ENCODE measurements at regions not wholly inside any gene's neighbourhood (a gene's known extent, or its start where the extent isn't known, plus 50 kb on each side); places are given as distances from the start of the nearest gene placed in this dataset.

GRCh38 chr18:2180586-2180985 lies 390.7 kb downstream of the METTL4 start:
- Histone ChIP-seq H3K27me3 (ENCODE audit: control insufficient read depth in 3 of 3, insufficient read depth in 3 of 3, low read depth in 1 of 3, low read length in 3 of 3) (no peaks in the 10 kb centered on the region), H3K18ac (ENCODE audit: low read length) (no peak overlapping the region), H3K9me3 (replicated peaks in 1 of 2; ENCODE audit: control insufficient read depth in 2 of 2, insufficient read depth in 1 of 2, low read depth in 1 of 2, low read length in 2 of 2) (peaks cover 0 to 2% of the 10 kb centered on the region in 2 donors), H3K9ac (ENCODE audit: low read depth, low read length, poor library complexity) (no peak overlapping the region), H3K14ac (ENCODE audit: low read length) (no peak overlapping the region), H3K4me1 (ENCODE audit: control insufficient read depth in 2 of 2, insufficient read depth in 1 of 2, low read depth in 1 of 2, low read length in 2 of 2) (peaks cover 0 to 3% of the 10 kb centered on the region in 2 donors), H3K4ac (ENCODE audit: low read length) (no peak overlapping the region), H3K4me3 (ENCODE audit: low read length in 2 of 2) (no peak overlapping the region), H2AFZ (ENCODE audit: low read length) (no peak overlapping the region), H3K27ac (replicated peaks; ENCODE audit: low read length) (no peak overlapping the region), H3K23ac (ENCODE audit: low read depth, low read length, poor library complexity) (no peak overlapping the region), H2BK5ac (ENCODE audit: low read length) (no peak overlapping the region), H4K91ac (ENCODE audit: low read depth, low read length, poor library complexity) (no peak overlapping the region), H2AK5ac (ENCODE audit: low read depth, low read length) (no peak overlapping the region), H2BK12ac (ENCODE audit: low read length) (no peak overlapping the region), H4K8ac (ENCODE audit: low read depth, low read length) (no peak overlapping the region), H3K4me2 (ENCODE audit: insufficient read depth, low read length, poor library complexity, severe bottlenecking) (no peak overlapping the region), H3K79me1 (ENCODE audit: low read depth, low read length) (no peaks in the 10 kb centered on the region), H2BK120ac (ENCODE audit: low read depth, low read length) (no peak overlapping the region), H2BK15ac (ENCODE audit: low read length) (no peak overlapping the region), H3K36me3 (replicated peaks in 1 of 2; ENCODE audit: control insufficient read depth in 2 of 2, insufficient read depth in 2 of 2, low read length in 2 of 2) (no peaks in the 10 kb centered on the region)
- WGBS, 2 donors (ENCODE audit: extremely low coverage in 2 of 2, insufficient read length in 2 of 2, insufficient replicate concordance in 1 of 2) = no CpG with 5 or more reads among the region's 1 CpG
- no peak for DNase-seq (ENCODE audit: low spot score)

GRCh38 chr18:2183432-2183831 lies 387.9 kb downstream of the METTL4 start:
- no CpG with 5 or more reads among the region's 5 CpGs for WGBS, 2 donors (ENCODE audit: extremely low coverage in 2 of 2, insufficient read length in 2 of 2, insufficient replicate concordance in 1 of 2)
- no peak overlapping the region for H2BK15ac ChIP-seq (ENCODE audit: low read length)
- no peak overlapping the region for H3K27ac ChIP-seq (replicated peaks; ENCODE audit: low read length)
- no peak overlapping the region for H4K91ac ChIP-seq (ENCODE audit: low read depth, low read length, poor library complexity)
- H3K23ac ChIP-seq (ENCODE audit: low read depth, low read length, poor library complexity) = no peak overlapping the region
- no peak overlapping the region for H3K4ac ChIP-seq (ENCODE audit: low read length)
- no peak overlapping the region for H2BK12ac ChIP-seq (ENCODE audit: low read length)
- H2BK120ac ChIP-seq (ENCODE audit: low read depth, low read length) = no peak overlapping the region
- no peak overlapping the region for H2AFZ ChIP-seq (ENCODE audit: low read length)
- H3K9ac ChIP-seq (ENCODE audit: low read depth, low read length, poor library complexity) = no peak overlapping the region
- H3K4me1 ChIP-seq (ENCODE audit: control insufficient read depth in 2 of 2, insufficient read depth in 1 of 2, low read depth in 1 of 2, low read length in 2 of 2) = no peaks in the 10 kb centered on the region
- no peak overlapping the region for H3K14ac ChIP-seq (ENCODE audit: low read length)
- no peak overlapping the region for H2AK5ac ChIP-seq (ENCODE audit: low read depth, low read length)
- H3K27me3 ChIP-seq (ENCODE audit: control insufficient read depth in 3 of 3, insufficient read depth in 3 of 3, low read depth in 1 of 3, low read length in 3 of 3) = no peaks in the 10 kb centered on the region
- H3K18ac ChIP-seq (ENCODE audit: low read length) = no peak overlapping the region
- H3K4me2 ChIP-seq (ENCODE audit: insufficient read depth, low read length, poor library complexity, severe bottlenecking) = no peak overlapping the region
- H3K36me3 ChIP-seq (replicated peaks in 1 of 2; ENCODE audit: control insufficient read depth in 2 of 2, insufficient read depth in 2 of 2, low read length in 2 of 2) = no peaks in the 10 kb centered on the region
- no peak overlapping the region for H3K4me3 ChIP-seq (ENCODE audit: low read length in 2 of 2)
- no peaks in the 10 kb centered on the region for H3K79me1 ChIP-seq (ENCODE audit: low read depth, low read length)
- H3K9me3 ChIP-seq (replicated peaks in 1 of 2; ENCODE audit: control insufficient read depth in 2 of 2, insufficient read depth in 1 of 2, low read depth in 1 of 2, low read length in 2 of 2) = peaks cover 0 to 2% of the 10 kb centered on the region in 2 donors
- DNase-seq (ENCODE audit: low spot score) = no peak
- no peak overlapping the region for H4K8ac ChIP-seq (ENCODE audit: low read depth, low read length)
- no peak overlapping the region for H2BK5ac ChIP-seq (ENCODE audit: low read length)

- no peak overlapping the region for H3K27ac ChIP-seq (replicated peaks; ENCODE audit: low read length)
- no peak overlapping the region for H3K4me2 ChIP-seq (ENCODE audit: insufficient read depth, low read length, poor library complexity, severe bottlenecking)
- no peak overlapping the region for H2AFZ ChIP-seq (ENCODE audit: low read length)
- no peaks in the 10 kb centered on the region for H3K4me1 ChIP-seq (ENCODE audit: control insufficient read depth in 2 of 2, insufficient read depth in 1 of 2, low read depth in 1 of 2, low read length in 2 of 2)
- H2BK12ac ChIP-seq (ENCODE audit: low read length) = no peak overlapping the region
- no peak overlapping the region for H3K14ac ChIP-seq (ENCODE audit: low read length)
- H4K8ac ChIP-seq (ENCODE audit: low read depth, low read length) = no peak overlapping the region
- H2BK5ac ChIP-seq (ENCODE audit: low read length) = no peak overlapping the region
- H4K91ac ChIP-seq (ENCODE audit: low read depth, low read length, poor library complexity) = no peak overlapping the region
- no peak overlapping the region for H3K4ac ChIP-seq (ENCODE audit: low read length)
- no peak overlapping the region for H3K9ac ChIP-seq (ENCODE audit: low read depth, low read length, poor library complexity)
- H3K18ac ChIP-seq (ENCODE audit: low read length) = no peak overlapping the region
- H3K36me3 ChIP-seq (replicated peaks in 1 of 2; ENCODE audit: control insufficient read depth in 2 of 2, insufficient read depth in 2 of 2, low read length in 2 of 2) = no peaks in the 10 kb centered on the region
- H3K4me3 ChIP-seq (ENCODE audit: low read length in 2 of 2) = no peak overlapping the region
- DNase-seq (ENCODE audit: low spot score) = no peak
- WGBS, 2 donors (ENCODE audit: extremely low coverage in 2 of 2, insufficient read length in 2 of 2, insufficient replicate concordance in 1 of 2) = 100% methylated on average over 1 of the region's 1 CpG; no CpG with 5 or more reads in 1 of the 2 donors
- H3K9me3 ChIP-seq (replicated peaks in 1 of 2; ENCODE audit: control insufficient read depth in 2 of 2, insufficient read depth in 1 of 2, low read depth in 1 of 2, low read length in 2 of 2) = no peaks in the 10 kb centered on the region
- H2BK120ac ChIP-seq (ENCODE audit: low read depth, low read length) = no peak overlapping the region
- no peaks in the 10 kb centered on the region for H3K27me3 ChIP-seq (ENCODE audit: control insufficient read depth in 3 of 3, insufficient read depth in 3 of 3, low read depth in 1 of 3, low read length in 3 of 3)
- H3K79me1 ChIP-seq (ENCODE audit: low read depth, low read length) = no peaks in the 10 kb centered on the region
- no peak overlapping the region for H2AK5ac ChIP-seq (ENCODE audit: low read depth, low read length)
- no peak overlapping the region for H3K23ac ChIP-seq (ENCODE audit: low read depth, low read length, poor library complexity)
- no peak overlapping the region for H2BK15ac ChIP-seq (ENCODE audit: low read length)
Measured at GRCh38 chr18:2186967-2187366, 384.3 kb downstream of the METTL4 start.

- Histone ChIP-seq H3K4me1 (ENCODE audit: control insufficient read depth in 2 of 2, insufficient read depth in 1 of 2, low read depth in 1 of 2, low read length in 2 of 2) (no peaks in the 10 kb centered on the region), H2BK120ac (ENCODE audit: low read depth, low read length) (no peak overlapping the region), H3K4ac (ENCODE audit: low read length) (no peak overlapping the region), H2BK5ac (ENCODE audit: low read length) (no peak overlapping the region), H3K18ac (ENCODE audit: low read length) (no peak overlapping the region), H3K36me3 (replicated peaks in 1 of 2; ENCODE audit: control insufficient read depth in 2 of 2, insufficient read depth in 2 of 2, low read length in 2 of 2) (no peaks in the 10 kb centered on the region), H3K23ac (ENCODE audit: low read depth, low read length, poor library complexity) (no peak overlapping the region), H2AK5ac (ENCODE audit: low read depth, low read length) (no peak overlapping the region), H3K14ac (ENCODE audit: low read length) (no peak overlapping the region), H3K4me2 (ENCODE audit: insufficient read depth, low read length, poor library complexity, severe bottlenecking) (no peak overlapping the region), H2BK12ac (ENCODE audit: low read length) (no peak overlapping the region), H3K27me3 (ENCODE audit: control insufficient read depth in 3 of 3, insufficient read depth in 3 of 3, low read depth in 1 of 3, low read length in 3 of 3) (no peaks in the 10 kb centered on the region), H3K4me3 (ENCODE audit: low read length in 2 of 2) (no peak overlapping the region), H4K8ac (ENCODE audit: low read depth, low read length) (no peak overlapping the region), H3K9ac (ENCODE audit: low read depth, low read length, poor library complexity) (no peak overlapping the region), H3K27ac (replicated peaks; ENCODE audit: low read length) (no peak overlapping the region), H3K9me3 (replicated peaks in 1 of 2; ENCODE audit: control insufficient read depth in 2 of 2, insufficient read depth in 1 of 2, low read depth in 1 of 2, low read length in 2 of 2) (no peaks in the 10 kb centered on the region), H4K91ac (ENCODE audit: low read depth, low read length, poor library complexity) (no peak overlapping the region), H2BK15ac (ENCODE audit: low read length) (no peak overlapping the region), H2AFZ (ENCODE audit: low read length) (no peak overlapping the region), H3K79me1 (ENCODE audit: low read depth, low read length) (no peaks in the 10 kb centered on the region)
- no peak for DNase-seq (ENCODE audit: low spot score)
- no CpG with 5 or more reads among the region's 1 CpG for WGBS, 2 donors (ENCODE audit: extremely low coverage in 2 of 2, insufficient read length in 2 of 2, insufficient replicate concordance in 1 of 2)
Measured at GRCh38 chr18:2188258-2188657, 383.0 kb downstream of the METTL4 start.
